GM04503 (cell line): ENCODE measurements at regions not wholly inside any gene's neighbourhood (a gene's known extent, or its start where the extent isn't known, plus 50 kb on each side); places are given as distances from the start of the nearest gene placed in this dataset.

Experiments
- DNase-seq: peaks from one replicate; pipeline ENCODE4 v3.0.0-alpha.2; 2012; ENCODE audit warnings: low read depth

DNA sequence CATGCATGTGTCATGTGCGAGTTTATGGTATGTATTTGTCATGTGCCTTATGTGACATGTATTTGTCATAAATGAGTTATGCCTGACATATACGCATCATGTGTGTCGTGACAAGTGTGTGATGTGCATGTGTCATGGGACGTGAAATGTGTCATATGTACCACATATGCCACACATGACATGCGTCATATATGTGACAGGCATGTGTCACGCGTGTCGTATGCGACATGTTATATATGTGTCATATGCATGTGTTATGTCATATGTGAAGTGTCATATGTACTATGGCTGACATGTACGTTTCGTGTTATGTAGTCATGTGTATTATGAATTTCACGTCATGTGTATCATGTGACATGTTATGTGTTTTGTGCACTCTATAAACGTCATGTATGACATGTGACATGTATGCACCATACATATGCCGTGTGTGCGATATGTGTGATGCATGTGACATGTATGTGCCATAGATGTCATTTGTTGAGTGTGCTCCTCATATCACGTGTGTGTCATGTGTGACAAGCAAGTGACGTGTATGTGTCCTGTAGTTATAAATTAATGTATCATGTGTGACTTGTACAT lies 2152.3 kb upstream of the PIK3C3 start:
- no peak for DNase-seq

DNA sequence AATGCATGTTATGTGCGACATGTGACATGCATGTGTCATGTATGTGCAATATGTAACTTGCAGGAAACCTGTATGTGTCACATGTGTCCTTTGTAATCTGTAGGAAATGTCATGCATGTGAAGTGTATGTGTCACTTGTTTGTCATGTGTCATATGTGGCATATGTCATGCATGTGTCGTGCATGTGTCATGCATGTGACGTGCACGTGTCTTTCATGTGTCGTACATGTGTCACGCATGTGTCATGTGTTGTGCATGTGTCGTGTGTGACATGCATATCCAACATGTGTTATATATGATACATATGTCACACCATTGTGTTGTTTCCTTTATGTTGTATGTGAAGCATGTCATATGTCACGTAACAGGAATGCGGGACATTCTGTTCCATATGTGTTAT lies 2153.2 kb upstream of the PIK3C3 start:
- DNase-seq = no peak

DNA sequence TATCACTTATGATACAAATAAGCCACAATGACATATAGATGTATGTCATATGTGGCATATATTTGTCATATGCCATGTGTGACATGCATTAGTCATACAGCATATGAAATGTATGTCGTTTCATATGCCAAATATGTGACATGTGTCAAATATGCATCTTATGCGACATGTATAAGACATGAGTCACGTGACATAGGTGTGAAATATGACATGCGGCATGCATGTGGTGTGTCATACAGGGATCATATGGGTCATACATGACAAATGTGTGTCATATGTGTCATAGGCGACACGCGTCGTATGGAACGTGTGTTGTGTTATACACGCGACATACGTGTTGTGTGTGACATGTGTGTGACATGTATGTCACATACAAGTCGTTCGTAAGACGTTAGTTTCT lies 2154.0 kb upstream of the PIK3C3 start:
- no peak for DNase-seq

DNA sequence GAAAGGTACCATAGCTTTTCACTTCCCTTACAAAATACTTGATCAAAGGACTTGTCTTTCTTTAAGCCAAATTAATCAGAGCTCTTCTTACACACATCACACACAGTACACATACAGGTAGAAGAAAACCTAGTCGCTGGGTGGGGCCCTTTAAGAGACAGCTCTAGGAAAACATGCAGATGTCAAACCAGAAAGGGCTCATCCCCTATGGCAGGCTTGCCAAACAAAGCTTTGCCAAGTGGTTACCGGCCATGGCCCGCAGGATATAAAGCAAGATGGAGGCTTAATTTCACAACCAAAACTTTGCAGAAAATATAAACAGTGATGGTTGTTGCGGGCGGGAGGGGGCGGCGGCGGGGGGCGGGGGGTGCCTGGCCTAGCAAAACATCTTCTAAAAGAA lies 2156.0 kb upstream of the PIK3C3 start:
- DNase-seq = no peak

DNA sequence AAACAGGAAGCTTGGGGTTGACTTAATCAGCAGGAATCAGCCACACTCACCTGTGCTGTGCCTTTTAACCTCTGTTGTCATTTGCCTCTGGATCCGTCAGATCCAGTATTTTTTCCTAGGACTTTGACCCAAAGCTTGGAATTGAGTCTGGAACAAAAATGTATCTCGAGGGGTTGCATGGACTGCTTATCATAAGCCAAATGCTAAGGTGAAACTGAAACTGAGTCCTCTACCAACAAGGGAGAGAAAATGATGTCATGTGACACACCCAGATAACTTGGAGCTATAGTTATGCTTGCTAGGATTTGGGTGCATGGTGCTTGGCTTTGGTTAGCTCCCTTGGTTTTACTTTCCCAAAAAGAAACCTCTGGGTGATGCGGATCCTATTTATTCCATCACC lies 2158.6 kb upstream of the PIK3C3 start:
- no peak for DNase-seq

DNA sequence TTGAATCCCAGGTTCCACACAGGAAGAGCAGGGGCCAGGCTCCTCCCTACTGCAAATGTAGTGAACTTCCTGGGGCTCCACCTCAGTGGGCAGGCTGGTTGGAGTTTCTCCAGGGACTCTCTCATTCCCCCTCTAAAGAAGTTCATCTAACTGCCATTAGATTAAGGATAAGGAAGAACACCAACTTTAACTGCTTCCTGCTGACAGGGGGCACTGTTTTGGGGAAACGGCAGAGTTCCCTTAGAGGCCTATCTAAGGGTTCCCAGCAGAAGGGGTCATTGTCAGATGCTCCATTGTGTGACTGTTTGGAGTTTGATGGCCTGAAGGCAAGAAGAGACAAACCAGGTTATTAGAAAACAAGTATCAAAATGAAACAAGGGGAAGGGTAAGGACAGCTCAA lies 2159.7 kb upstream of the PIK3C3 start:
- DNase-seq = no peak

DNA sequence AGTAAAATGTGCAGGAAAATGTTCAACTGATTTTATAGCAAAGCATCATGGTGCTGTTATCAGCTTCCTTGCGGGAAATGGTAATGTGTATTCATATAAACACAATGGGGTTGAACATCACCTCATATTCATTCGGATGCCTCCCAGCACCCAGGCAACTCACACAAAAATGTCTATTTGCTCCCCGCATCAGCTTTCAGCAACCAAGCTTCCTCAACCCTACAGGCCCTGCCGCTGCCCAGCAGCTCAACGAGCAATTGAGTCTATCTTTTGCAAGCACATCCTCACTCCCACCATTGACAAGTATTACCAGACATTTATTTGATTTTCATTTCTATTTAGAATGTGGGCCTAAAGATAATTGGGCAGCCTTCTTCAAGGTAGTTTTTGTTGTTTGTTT lies 2161.4 kb upstream of the PIK3C3 start:
- no peak for DNase-seq

DNA sequence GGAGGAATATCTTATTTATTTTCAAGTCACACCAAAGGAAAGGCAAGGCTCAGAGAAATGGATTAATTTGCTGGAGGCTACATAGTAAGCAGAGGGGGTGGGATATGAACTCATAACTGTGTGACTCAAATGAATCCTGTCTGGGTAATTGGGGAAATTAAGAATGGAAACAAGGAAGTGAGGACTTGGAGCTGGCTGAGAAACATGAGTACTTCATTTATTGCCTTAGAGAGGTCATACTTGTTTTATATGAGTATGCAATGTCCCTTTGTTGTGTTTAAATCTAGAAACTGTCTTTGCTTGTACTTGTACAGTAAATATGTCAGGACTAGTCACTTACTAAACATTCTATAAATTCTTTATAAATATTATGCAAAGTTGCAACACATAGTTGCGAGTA lies 2166.7 kb upstream of the PIK3C3 start:
- no peak for DNase-seq

DNA sequence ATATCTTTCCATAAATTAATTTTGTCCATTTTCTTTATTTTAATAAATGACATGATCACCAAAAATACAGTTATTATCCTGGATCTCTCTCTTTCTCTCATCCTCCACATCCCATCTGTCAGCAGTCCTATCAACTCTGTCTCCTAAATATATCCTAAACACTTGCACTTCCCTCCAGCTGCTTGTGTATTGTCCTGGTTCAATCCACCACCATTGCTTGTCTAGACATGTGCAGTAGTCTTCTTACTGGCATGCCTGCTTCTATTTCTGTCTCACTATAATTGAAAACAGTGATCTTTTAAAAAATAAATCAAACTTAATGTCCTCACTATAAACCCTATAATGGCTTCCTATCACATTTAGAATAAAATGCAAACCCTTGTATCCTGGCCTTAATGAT lies 2168.6 kb upstream of the PIK3C3 start:
- no peak for DNase-seq

DNA sequence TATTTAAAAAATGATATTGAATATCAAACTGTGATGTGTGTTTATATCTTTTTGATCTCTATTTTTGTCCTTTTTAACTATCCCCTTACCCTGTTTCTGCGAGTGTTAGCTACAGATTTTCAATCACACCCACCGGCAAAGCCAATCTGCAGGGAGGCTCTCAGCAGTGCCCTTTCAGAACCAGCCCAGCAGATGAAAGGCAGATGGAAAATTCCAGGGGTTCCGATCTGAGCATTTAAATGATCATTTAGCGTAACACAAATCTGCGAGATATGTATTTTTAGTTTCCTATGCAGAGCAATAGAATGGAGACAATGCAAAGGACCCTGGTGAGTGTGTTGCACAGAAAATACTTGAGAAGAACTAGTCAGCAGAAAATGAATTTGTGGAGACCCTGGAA lies 2170.5 kb upstream of the PIK3C3 start:
- DNase-seq = no peak

DNA sequence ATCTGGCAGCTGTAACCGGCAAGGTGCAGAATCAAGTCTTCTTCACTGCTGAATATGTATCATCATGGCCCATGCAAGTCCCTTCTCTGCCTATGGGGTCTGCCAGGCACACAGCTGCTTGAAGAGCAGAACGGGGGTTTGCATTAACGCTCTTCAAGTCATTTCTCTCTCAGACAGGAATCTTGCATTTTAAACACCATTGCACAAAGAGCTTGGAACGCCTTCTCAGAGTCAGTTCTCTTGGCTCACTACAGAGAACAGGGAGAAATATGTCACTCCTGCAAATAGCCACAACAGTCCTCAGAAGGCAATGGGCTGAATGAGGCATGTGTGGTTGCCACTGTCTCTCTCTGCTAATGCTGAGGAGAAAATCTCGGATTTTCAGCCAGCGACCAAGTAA lies 2173.5 kb upstream of the PIK3C3 start:
- DNase-seq = no peak

DNA sequence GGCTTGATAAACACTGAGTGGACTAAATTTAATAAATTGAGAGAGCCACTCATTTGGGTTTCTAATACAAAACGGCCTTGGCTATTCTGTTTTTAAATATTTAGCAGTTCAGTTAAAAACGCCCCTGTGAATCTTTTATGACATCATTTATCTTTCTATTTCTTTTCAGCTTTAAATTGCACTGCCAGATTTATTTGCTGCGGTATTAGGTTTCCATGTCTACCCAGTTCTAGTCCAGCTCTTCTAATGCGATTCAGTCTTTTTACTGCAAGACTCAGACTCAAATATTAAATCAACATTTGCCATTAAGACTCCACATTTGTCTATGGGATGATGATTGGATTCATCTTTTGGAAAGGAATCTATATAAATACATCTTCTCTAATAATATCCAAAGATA lies 2174.3 kb upstream of the PIK3C3 start:
- DNase-seq = no peak

DNA sequence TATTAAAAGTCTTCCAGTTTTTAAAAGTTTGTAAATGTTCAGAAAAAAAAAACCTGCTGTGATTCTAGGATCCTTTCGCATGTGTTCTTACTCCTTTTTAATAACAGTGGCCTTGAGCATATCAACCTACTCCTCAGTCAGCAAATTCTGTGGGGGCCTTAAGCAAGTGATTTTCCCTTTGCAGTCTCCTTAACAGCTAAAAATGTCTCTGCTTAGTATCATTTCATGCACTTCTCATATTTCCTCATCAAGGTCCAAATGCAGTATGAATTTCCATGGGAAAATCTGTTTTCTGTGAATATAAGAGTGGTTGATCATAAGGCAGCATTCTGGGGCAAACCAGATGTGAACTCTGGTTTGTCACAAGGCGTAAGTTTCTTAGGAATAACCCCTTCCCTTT lies 2175.1 kb upstream of the PIK3C3 start:
- DNase-seq = no peak

DNA sequence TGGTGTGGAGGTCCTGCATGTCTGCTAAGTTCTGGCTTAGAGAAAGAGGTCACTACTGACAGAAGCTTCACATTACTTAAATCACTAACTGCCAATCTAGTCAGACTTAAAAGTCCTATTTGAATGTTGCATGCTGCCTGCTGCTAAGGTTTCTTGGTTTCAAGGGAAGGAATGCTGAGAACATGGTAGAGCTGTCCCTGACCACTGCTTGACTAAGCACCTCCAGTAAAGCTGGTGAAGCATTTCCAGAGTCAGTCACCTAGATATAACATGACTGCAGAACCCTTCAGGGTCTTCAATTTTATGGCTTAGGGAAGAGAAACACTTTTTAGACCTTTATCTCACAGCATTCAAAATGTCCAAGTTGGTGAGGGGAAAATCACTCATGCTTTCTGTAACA lies 2178.3 kb upstream of the PIK3C3 start:
- DNase-seq = no peak

DNA sequence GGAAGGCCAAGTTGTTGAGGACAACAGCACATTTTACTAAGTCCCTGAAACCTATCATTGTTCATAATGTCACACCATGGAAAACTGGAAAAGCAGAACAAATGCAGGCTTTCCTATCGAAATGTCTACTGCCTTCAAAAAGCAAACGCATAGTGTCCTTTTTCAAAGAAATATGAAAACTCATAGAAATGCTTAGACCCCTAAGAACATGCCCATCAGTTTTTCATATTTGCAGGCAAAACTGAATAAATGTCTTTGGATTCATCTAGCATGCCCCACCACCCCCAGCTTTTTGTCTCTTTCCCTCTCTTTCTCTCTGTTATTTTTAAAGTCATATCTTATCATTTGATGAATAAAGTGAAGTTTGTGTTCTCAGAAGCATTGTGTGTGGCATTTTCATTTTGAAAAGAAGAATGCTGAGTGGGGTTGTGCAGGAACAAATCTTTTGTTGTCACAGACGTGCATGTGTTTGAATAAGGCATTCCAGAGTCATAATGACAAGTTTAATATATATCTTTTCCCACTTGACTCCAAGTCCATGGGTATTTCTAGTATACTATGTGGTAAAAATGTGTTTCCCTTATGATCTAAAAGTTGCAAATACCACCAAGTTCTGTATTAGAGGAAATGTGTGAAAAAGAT lies 2180.0 kb upstream of the PIK3C3 start:
- no peak for DNase-seq

DNA sequence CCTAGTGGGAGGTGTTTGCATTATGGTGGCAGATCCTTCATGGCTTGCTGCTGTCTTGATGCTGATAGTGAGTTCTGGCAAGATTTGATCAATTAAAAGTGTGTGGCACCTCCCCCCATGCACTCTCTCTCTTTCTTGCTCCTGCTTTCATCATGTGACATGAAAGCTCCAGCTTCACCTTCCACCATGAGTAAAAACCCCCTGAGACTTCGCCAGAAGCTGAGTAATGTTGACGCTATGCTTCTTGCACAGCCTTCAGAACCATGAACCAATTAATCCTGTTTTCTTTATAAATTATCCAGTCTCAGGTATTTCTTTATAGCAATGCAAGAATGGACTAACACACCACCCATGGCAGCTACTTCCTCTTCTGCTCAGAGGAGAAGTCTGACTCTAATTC lies 2181.4 kb upstream of the PIK3C3 start:
- DNase-seq = no peak

DNA sequence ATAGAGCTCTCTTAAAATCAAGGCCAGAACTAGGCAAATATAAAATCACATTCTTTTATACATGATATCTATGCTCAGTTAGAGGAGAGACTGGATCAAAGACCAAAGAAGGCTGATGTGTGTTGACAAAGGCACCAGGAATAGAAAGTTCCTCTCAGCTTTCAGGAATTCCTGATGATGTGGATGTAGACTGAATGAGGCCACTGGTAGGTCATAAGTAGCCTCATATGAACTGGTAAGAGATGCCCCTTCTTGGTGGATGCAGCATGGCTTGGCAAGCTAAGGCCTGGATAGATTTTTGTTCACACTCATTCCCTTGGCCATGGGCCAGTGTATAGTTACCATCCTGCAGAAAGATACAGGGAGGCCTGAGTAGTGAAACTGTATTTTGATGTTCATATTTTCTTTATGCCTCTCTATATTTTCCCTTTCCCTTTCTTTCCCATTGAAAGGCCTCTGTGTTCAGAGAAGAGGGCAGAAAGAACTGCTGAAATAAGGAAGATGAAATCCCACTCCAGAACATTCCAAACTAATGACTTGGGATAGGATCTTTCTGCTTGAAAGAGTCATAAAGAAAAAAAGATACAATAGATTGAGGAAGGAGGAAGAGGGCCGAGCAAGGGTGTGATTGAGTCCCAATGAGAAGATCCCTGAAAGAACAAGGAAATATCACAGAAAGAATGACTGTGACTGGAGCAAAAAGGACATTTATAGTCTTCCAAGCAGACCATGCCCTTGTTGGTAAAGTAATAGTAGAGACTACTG lies 2182.7 kb upstream of the PIK3C3 start:
- DNase-seq = no peak

DNA sequence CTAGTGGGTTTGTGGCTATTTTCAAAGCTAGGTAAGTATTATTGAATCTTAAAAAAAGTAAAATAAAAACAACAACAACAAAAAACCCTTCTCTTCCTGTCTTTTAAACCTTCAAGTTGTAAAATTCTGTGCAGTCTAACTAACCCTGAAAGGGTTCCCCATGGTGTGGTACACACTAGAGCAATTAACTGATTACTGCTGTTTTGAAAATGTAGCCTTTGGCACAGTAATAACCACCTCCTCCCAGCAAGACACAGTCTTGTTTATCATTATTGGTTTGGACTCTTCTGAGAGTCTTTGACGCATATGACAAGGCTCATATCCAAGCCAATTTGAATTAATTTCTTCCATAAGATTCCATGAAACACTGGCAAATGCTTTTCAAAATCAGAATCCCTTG lies 2184.6 kb upstream of the PIK3C3 start:
- DNase-seq = no peak

DNA sequence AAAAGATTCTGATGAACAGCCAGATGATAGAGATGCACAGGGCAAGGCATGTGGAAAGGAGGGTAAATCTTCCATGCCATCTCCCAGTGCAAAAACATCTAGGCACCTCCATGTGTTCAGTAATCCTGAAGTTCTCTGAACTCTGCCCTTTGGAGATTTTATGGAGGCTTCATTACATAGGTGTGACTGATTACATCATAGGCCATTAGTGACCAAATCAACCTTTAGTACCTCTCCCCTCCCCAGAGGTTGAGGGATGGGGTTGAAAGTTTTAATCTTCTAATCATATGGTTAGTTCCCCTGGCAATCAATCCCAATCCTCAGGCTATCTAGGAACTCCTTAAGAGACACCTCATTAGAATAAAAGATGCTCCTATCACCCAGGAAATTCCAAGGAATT lies 2190.2 kb upstream of the PIK3C3 start:
- no peak for DNase-seq

DNA sequence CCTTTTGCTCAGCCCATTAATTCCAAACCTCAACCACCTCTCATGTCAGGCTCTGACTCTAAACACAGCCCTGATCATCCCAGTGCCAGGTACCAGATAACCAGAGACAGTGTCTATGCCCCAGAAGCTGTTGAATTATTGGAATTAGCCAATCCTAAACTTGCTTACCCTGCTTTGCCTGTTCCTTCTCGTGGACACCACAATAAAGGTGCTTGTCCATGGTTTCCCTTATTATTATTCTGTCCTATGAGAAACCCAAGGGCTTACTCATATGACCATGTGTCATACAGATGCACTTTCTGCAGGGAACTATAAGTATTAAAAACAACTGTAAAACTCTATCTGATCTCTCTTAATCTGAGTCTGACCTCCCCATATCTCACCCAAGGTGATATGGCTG lies 2193.8 kb upstream of the PIK3C3 start:
- no peak for DNase-seq

DNA sequence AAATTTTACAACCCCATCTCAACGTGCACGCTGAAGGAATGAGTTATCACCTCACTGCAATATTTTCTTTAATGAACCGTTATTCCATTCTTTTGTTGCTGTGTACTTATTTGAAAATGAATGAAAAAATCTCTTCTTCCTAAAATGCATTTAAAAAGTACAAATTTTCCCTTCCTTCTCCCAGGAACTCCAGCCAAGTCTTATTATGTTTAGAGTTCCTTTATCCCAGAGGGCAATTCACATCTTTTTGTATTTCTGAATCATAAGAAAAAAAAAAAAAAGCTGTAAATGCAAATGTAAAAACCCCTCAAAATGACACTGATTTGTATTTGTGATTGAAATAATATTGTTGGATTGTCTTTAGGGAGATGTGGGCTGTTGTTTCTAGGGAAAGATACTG lies 2194.3 kb upstream of the CELF4 start:
- no peak for DNase-seq

DNA sequence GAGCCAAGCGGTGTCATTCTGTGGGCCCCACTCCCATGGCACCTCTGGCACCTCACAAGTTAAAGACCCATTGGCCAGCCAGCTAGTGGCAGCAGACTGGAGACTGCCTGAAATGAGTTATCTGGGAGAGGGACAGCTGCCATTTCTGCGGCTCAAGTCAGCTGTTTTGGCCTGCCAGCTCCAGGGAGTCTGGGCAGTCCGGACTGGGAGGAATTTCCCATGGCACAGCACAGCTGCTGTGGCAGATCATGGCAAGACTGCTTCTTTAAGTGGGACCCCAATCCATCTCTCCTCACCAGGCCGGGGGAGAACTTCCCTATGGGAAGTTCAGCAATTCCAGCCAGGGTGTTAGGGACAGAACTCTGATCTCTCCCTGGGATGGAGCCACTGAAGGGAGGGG lies 2187.6 kb upstream of the CELF4 start:
- DNase-seq = no peak

DNA sequence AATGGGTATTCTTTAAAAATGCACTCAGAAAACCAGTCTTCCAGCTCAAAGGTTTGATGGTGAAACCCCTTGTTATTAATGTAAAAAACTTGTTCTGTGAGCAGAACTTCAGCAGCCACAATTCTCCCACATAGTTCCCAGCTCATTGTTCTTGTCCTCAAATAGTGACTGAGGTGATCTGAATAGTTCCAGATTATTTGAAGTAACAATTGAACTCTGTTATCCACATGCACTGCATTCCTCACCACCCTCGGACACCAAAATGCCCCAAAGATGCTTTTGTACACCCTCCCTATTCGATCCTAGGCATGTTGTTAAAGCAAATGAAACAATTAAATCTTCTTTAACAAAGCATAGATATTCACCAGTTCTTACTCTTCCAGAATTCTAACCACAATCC lies 2186.8 kb upstream of the CELF4 start:
- no peak for DNase-seq

DNA sequence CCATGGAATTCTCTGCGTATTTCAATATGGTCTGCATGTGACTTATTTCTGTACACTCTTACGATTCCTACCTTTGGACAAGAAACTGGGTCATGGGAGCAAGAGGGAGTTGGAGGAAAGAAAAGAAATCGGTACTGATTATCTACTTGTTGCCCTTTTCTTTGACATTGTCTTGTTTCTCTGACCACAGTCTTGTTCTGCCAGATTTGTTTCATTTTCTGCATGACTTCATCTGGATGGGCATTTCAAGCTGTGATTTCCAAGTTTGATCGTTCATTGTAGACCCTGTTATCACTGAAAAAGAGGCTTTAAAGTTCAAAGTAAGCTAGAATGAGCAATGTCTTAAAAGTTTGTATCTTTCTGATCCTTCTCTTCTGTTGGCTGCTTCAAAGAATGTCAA lies 2186.3 kb upstream of the CELF4 start:
- no peak for DNase-seq
